ENCODE measurements at regions not wholly inside any gene's neighbourhood (a gene's known extent, or its start where the extent isn't known, plus 50 kb on each side); places are given as distances from the start of the nearest gene placed in this dataset.

- no peak for DNase-seq
Measured at GRCh38 chr14:87879389-87879788, 113.6 kb downstream of the GALC start.

GRCh38 chr14:87878959-87879358, 114.0 kb downstream of the GALC start:
- DNase-seq, result no peak

- DNase-seq, result no peak
Measured at GRCh38 chr14:87877877-87878276, 115.1 kb downstream of the GALC start.

GRCh38 chr14:87874676-87875075, 118.3 kb downstream of the GALC start:
- DNase-seq, result no peak

- no peak for DNase-seq
Measured at GRCh38 chr14:87873741-87874140, 119.2 kb downstream of the GALC start.

- no peak for DNase-seq
Measured at GRCh38 chr14:87869619-87870583, 123.1 kb downstream of the GALC start.

- DNase-seq, result no peak
Measured at GRCh38 chr14:87868920-87869319, 124.1 kb downstream of the GALC start.

GRCh38 chr14:87866116-87866515, 126.9 kb downstream of the GALC start:
- no peak for DNase-seq

- DNase-seq, result no peak
Measured at GRCh38 chr14:87864356-87865270, 128.4 kb downstream of the GALC start.

- no peak for DNase-seq
Measured at GRCh38 chr14:87863047-87863446, 129.9 kb downstream of the GALC start.

GRCh38 chr14:87852107-87852506, 140.9 kb downstream of the GALC start:
- DNase-seq, result no peak

GRCh38 chr14:87851190-87851589, 141.8 kb downstream of the GALC start:
- DNase-seq, result no peak

GRCh38 chr14:87847216-87847755, 145.7 kb downstream of the GALC start:
- no peak for DNase-seq

- no peak for DNase-seq
Measured at GRCh38 chr14:87840906-87841305, 152.1 kb downstream of the GALC start.

- no peak for DNase-seq
Measured at GRCh38 chr14:87838931-87839330, 154.1 kb downstream of the GALC start.

- no peak for DNase-seq
Measured at GRCh38 chr14:87837296-87837695, 155.7 kb downstream of the GALC start.

GRCh38 chr14:87834594-87834993, 158.4 kb downstream of the GALC start:
- no peak for DNase-seq

GRCh38 chr14:87833026-87833425, 160.0 kb downstream of the GALC start:
- DNase-seq, result no peak

GRCh38 chr14:87830443-87831096, 162.4 kb downstream of the GALC start:
- no peak for DNase-seq

GRCh38 chr14:87829543-87829942, 163.4 kb downstream of the GALC start:
- no peak for DNase-seq

- DNase-seq, result no peak
Measured at GRCh38 chr14:87824266-87824665, 168.7 kb downstream of the GALC start.

- no peak for DNase-seq
Measured at GRCh38 chr14:87816416-87816815, 176.6 kb downstream of the GALC start.

GRCh38 chr14:87815121-87815520, 177.9 kb downstream of the GALC start:
- DNase-seq, result no peak

Data from activated T-cell treated with anti-CD3 and anti-CD28 coated beads, Interleukin-2, amount 50 U/mL, for 48 hours (primary cell).